NCI-H526 treated with DMSO at 0.1 percent for 48 hours (cell line): ENCODE measurements at regions not wholly inside any gene's neighbourhood (a gene's known extent, or its start where the extent isn't known, plus 50 kb on each side); places are given as distances from the start of the nearest gene placed in this dataset.

Experiments used
- DNase-seq: peaks from one replicate; lab custom pipeline; 2025; lab: John Stamatoyannopoulos, UW

DNA sequence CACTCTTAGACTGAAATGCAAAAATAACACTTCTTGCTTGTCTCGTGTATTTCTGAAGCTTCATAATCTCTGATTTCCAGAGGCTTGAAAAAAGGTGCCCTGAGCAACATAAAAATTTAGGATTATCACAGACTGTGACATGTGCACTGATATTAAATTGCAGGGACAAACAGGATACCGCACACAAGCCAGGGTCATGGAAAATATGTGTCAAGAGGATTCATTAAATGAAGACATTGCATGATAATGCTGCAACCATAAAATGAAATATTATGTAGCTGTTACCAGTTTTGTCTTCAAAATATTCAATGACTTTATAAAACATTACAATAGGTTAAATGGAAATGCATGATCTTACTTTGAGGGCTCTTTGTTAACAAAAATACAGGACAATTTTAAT is 328.0 kb downstream of the KCTD8 start:
- no peak for DNase-seq

DNA sequence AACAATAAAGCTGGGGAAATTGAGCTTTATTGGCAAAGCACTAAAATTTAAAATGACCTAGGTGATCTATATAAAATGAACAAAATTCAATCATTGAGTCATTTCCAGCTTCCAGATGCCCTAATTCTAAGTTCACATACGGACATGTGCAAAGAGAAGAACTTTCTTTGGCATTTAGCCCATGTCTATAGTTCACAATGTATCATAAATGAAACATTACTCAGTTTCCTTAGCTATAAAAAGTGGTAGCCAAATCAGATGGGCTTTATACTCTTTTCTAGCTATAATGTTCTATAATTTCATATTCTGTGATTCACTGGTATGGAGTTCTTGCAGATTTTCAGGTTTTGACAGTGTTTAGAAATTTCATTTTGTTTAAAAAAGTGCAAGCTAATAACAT is 327.4 kb downstream of the KCTD8 start:
- DNase-seq, result no peak
